HG02981 (cell line): ENCODE measurements at regions not wholly inside any gene's neighbourhood (a gene's known extent, or its start where the extent isn't known, plus 50 kb on each side); places are given as distances from the start of the nearest gene placed in this dataset.
"Not testable (repeated sequence)": the region's sequence is repeated elsewhere in the genome, so short reads cannot be mapped to it uniquely, and the experiment has no call there.

Experiments
- ATAC-seq: cut with Tn5 transposase; IDR thresholded peaks from one replicate; pipeline ENCODE4 v1.9.1; 2021; ENCODE audit warnings: mild to moderate bottlenecking, moderate library complexity; ENCODE audit not compliant: unreplicated experiment

- no peak for ATAC-seq
These were observed 518.1 kb downstream of the GRXCR1 start for GRCh38 chr4:43410636-43411035.

GRCh38 chr4:43411226-43411625, 518.7 kb downstream of the GRXCR1 start:
- no peak for ATAC-seq

GRCh38 chr4:43423276-43423675, 530.8 kb downstream of the GRXCR1 start:
- no peak for ATAC-seq

- ATAC-seq = no peak
These were observed 532.7 kb downstream of the GRXCR1 start for GRCh38 chr4:43425206-43425605.

DNA sequence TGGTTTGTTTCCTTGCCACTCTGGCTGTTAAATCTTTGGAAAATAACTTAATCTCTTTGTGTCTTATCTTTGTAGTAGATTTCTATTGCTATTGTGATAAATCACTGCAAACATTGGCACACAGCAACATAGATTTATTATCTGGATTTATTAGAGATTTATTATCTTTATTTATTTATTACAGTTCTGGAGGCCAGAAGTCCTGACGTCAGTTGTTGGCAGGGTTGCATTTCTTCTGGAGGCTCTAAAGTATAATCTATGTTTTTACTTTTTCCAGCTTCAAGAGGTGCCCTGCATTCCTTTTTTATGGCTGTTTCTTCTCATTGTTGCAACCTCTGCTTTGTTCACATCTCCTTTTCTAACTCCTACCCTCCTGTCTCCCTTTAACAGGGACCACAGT, 542.8 kb downstream of the GRXCR1 start:
- ATAC-seq = no peak

- ATAC-seq = no peak
These were observed 560.4 kb downstream of the GRXCR1 start for GRCh38 chr4:43452948-43453347.

- no peak for ATAC-seq
These were observed 563.9 kb downstream of the GRXCR1 start for GRCh38 chr4:43456383-43456782.

GRCh38 chr4:43457866-43458265, 565.4 kb downstream of the GRXCR1 start:
- no peak for ATAC-seq

- ATAC-seq = no peak
These were observed 565.8 kb downstream of the GRXCR1 start for GRCh38 chr4:43458293-43458692.

DNA sequence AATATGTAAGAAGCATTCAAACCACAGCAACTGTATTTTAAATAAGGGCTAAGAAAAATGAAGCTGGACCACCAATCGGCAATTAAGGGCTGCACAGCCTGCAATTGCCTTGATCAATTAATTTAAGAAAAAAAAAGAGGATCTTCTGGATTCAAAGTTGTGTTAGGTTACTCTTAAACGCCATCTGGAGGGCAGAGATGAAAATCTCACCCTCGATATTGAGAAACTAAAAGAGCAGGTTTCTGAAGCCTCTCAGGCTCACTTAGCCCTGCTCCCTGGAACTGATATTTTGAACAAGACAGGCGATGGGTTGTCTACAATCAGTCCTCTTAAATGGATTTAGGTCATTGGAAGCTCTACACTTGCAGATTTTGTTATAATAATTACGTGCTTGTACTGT, 579.4 kb downstream of the GRXCR1 start:
- ATAC-seq = no peak

- no peak for ATAC-seq
These were observed 589.0 kb downstream of the GRXCR1 start for GRCh38 chr4:43481526-43481925.

GRCh38 chr4:43485196-43485595, 592.7 kb downstream of the GRXCR1 start:
- no peak for ATAC-seq

GRCh38 chr4:43496188-43496587, 603.7 kb downstream of the GRXCR1 start:
- ATAC-seq = peak; percentile 41

DNA sequence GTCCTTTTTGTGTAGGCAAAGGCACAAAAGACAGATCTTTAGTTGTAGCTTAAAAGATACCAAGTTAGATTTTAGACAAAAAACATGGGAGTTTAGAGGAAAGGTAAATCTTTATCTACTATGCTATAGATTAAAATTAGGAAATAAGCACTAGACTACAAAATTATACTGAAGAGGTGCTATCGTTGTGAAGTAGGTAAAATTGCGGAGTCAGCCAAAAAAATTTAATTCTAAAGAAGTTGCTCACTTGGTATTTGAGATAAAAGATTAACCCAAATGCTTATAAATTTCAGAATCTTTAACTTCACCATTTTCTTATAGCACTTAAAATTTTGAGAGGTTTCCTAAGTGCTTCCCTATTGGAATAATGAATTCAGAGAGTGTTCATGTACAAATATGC, 604.1 kb downstream of the GRXCR1 start:
- ATAC-seq = no peak

DNA sequence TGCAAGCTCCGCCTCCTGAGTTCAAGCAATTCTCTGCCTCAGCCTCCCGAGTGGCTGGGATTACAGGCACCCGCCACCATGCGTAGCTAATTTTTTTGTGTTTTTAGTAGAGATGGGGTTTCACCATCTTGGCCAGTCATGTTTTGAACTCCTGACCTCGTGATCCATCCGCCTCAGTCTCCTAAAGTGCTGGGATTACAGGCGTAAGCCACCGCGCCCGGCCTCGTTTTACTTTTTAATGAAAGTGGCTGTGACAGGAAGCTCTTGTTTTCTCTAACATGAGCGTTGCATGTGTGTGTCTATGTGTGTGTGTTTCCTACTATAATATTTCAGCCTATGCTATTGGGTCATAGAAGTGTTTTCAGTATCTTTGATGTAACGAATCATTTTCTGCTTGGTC, 613.3 kb downstream of the GRXCR1 start:
- not testable (repeated sequence) for ATAC-seq

DNA sequence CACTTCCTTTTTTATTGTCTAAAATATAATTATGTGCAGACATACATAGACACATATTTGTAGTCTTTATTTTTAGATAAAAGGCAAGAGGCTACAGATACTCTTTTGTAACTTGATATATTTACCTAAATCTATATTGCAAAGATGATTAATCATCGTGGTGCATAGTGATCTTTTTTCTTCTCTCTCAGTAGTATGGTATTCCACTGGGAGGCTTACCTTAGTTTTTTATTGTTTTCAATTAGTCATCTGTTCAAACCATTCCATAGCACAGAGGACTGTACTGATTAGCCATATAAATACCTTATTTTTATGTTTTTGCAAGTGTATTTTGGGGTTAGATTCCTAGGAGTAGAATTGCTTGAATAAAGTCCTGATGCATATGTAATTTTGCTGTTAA, 619.7 kb downstream of the GRXCR1 start:
- no peak for ATAC-seq

GRCh38 chr4:43525646-43526045, 633.1 kb downstream of the GRXCR1 start:
- ATAC-seq = no peak

- ATAC-seq = no peak
These were observed 655.0 kb downstream of the GRXCR1 start for GRCh38 chr4:43547561-43547960.

DNA sequence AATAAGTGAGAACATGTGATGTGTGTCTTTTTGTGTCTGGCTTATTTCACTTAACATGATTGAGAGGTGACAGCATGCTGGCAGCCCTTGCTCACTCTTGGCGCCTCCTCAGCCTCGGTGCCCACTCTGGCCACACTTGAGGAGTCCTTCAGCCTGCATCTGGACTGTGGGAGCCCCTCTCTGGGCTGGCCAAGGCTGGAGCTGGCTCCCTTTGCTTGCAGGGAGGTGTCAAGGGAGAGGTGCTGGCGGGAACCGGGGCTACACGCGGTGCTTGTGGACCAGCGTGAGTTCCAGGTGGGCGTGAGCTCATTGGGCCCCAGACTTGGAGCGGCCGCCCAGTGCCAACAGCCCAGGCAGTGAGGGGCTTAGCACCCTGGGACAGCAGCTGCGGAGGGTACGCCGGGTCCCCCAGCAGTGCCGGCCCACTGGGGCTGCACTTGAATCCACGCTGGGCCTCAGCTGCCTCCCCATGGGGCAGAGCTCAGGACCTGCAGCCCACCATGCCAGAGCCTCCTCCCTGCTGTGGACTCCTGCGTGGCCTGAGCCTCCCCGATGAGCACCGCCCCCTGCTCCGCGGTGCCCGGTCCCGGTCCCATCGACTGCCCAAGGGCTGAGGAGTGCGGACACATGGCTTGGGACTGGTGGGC, 658.6 kb downstream of the GRXCR1 start:
- ATAC-seq = no peak

GRCh38 chr4:43556262-43556661, 663.7 kb downstream of the GRXCR1 start:
- no peak for ATAC-seq

DNA sequence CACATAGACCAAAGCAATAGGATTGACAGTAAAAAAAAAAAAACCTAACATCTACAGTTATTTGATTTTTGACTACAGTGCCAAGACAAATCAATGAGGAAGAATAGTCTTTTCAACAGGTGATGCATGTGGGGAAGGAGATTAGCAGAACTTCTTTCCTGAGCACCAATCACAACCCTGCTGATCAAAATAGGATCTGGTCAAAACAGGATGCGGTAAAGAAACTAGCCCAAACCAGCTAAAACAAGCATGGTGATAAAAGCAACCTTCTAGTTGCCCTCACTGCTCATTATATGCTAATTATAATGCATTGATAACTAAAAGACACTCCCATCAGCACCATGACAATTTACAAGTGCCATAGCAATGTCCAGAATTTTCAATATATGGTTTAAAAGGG, 667.5 kb downstream of the GRXCR1 start:
- no peak for ATAC-seq

- no peak for ATAC-seq
These were observed 671.6 kb downstream of the GRXCR1 start for GRCh38 chr4:43564107-43564506.

- no peak for ATAC-seq
These were observed 672.1 kb downstream of the GRXCR1 start for GRCh38 chr4:43564591-43564990.
